SK-N-MC (cell line): ENCODE measurements at regions not wholly inside any gene's neighbourhood (a gene's known extent, or its start where the extent isn't known, plus 50 kb on each side); places are given as distances from the start of the nearest gene placed in this dataset.

Experiments used
- DNase-seq: peaks from one replicate; pipeline ENCODE4 v3.0.0-alpha.2; 2011; ENCODE audit warnings: low read depth, low spot score
- H3K27ac ChIP-seq: fragments of 200-600 bp; sonication (generic); 2 replicates; pipeline ENCODE4 v1.5.1; 2016; ENCODE audit warnings: mixed run types
- H3K36me3 ChIP-seq: fragments of 200-600 bp; sonication (generic); 2 replicates; pipeline ENCODE4 v1.6.1; 2017; ENCODE audit warnings: antibody characterized with exemption, low read length, mixed read lengths; ENCODE audit not compliant: insufficient read depth
- H3K4me3 ChIP-seq: fragments of 200-600 bp; sonication (generic); 2 replicates; pipeline ENCODE4 v1.5.1; 2016
- H3K9ac ChIP-seq: fragments of 200-600 bp; sonication (generic); 2 replicates; pipeline ENCODE4 v1.8.0; 2017; ENCODE audit warnings: mixed run types, mixed read lengths; ENCODE audit not compliant: insufficient read length
- H3K9me3 ChIP-seq: fragments of 200-600 bp; sonication (generic); 2 replicates; pipeline ENCODE4 v1.6.1; 2017; ENCODE audit warnings: low read depth, mild to moderate bottlenecking, antibody characterized with exemption, low read length, moderate library complexity, mixed read lengths
- EZH2 ChIP-seq: fragments of 200-600 bp; sonication (generic); IDR thresholded peaks from one replicate; pipeline ENCODE4 v1.6.1; 2017; ENCODE audit warnings: antibody characterized with exemption
- FOXP2 ChIP-seq: optimal IDR thresholded peaks from 2 replicates; pipeline ENCODE3; 2011; ENCODE audit warnings: mild to moderate bottlenecking, moderate library complexity; ENCODE audit not compliant: insufficient read depth; ENCODE audit errors: extremely low read length, control extremely low read depth
- POLR2AphosphoS5 ChIP-seq: IDR thresholded peaks from 2 replicates; pipeline ENCODE4 v1.6.1; 2012; ENCODE audit warnings: mild to moderate bottlenecking, low read depth, low read length, borderline replicate concordance

DNA sequence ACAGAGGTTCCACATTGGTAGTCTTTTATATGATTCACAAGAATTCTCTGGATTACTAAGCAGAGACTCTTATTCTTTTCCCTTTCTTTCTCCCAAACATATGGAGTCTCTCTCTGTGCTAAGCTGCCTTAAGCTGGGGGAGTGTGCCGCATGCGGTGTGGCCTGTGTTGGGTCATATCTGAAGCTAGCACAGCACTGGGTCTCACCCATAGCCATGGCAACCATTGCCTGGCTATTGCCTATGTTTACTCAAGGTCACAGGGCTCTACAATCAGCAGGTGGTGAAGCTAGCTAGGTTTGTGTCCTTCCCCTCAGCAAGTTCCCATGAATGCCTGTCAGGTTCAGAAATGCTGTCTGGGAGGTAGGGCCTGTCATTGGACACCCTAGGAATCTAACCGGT is 73.6 kb upstream of the ZRANB2 start:
- no peak overlapping the region for H3K9ac ChIP-seq
- DNase-seq, result no peak
- H3K4me3 ChIP-seq, result no peak overlapping the region
- no peaks in the 10 kb centered on the region for H3K36me3 ChIP-seq
- H3K27ac ChIP-seq, result no peak overlapping the region
- no peak for TF ChIP-seq POLR2AphosphoS5
- no peak for TF ChIP-seq EZH2
- no peak for TF ChIP-seq FOXP2
- H3K9me3 ChIP-seq, result no peaks in the 10 kb centered on the region

DNA sequence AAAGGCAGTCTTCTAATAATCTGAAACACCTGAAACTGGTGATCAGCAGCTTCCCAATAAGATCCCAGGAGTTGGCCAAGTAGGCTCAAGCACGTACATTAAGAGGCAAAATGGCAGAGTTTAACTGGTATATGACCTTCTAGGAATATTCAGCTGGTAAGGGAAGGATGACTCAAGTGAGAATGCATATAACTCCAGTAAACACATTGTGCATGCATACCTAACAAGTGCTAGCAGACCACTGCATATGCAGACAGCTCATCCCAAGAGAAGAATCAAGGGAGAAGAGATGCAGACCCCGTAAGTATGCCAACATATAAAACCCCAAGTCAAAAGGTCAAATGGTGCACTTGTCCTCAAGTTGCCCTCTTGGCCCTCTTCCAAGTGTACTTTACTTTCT is 73.0 kb upstream of the ZRANB2 start:
- TF ChIP-seq EZH2, result no peak
- no peak for TF ChIP-seq FOXP2
- TF ChIP-seq POLR2AphosphoS5, result no peak
- DNase-seq, result no peak
- Histone ChIP-seq H3K27ac (no peak overlapping the region), H3K4me3 (no peak overlapping the region), H3K9ac (no peak overlapping the region), H3K9me3 (no peaks in the 10 kb centered on the region), H3K36me3 (no peaks in the 10 kb centered on the region)

DNA sequence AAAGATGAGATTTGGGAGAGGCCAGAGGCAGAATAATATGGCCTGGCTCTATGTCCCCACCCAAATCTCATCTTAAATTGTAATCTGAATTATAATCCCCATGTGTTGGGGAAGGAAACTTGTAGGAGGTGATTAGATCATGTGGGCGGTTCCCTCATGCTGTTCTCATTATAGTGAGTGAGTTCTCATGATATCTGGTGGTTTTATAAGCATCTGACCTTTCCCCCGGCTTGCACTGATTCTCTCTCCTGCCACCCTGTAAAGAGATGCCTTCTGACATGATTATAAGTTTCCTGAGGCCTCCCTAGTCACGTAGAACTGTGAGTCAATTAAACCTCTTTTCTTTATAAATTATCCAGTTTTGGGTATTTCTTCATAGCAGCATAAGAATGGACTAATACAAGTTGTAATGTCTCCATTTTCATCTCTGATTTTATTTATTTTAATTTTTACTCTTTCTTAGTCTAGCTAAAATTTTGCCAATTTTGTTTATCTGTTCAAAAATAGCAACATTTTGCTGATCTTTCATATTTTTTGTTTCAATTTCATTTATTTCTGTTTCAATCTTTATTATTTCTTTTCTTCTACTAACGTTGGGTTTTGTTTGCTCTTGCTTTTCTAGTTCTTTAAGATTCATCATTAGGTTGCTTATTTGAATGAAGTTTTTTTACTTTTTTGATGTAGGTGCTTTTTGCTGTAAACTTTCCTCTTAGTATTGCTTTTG is 67.0 kb upstream of the ZRANB2 start:
- H3K9me3 ChIP-seq, result no peaks in the 10 kb centered on the region
- no peak for DNase-seq
- H3K9ac ChIP-seq, result no peak overlapping the region
- no peak overlapping the region for H3K27ac ChIP-seq
- H3K4me3 ChIP-seq, result no peak overlapping the region
- no peaks in the 10 kb centered on the region for H3K36me3 ChIP-seq
- TF ChIP-seq EZH2 (no peak), POLR2AphosphoS5 (no peak)

DNA sequence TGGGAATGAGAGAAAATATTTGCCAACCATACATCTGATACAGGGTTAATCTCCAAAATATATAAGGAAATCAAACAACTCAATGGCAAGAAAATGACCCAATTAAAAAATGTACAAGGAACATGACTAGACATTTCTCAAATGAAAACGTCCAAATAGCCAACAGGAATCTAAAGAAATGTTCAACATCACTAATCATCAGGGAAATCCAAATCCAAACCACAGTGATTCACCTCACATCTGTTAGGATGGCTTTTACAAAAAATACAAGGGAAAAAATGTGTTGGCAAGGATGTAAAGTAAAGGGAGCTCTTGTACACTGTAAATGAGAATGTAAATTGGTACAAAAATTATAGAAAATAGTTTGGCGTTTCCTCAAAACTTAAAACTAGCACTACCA is 54.7 kb upstream of the ZRANB2 start:
- H3K9ac ChIP-seq, result no peak overlapping the region
- no peaks in the 10 kb centered on the region for H3K36me3 ChIP-seq
- no peak overlapping the region for H3K4me3 ChIP-seq
- H3K9me3 ChIP-seq, result no peaks in the 10 kb centered on the region
- H3K27ac ChIP-seq, result no peak overlapping the region
- DNase-seq, result no peak
- TF ChIP-seq POLR2AphosphoS5 (no peak), EZH2 (no peak), FOXP2 (no peak)
